Neural progenitor cell (in vitro differentiated cells): ENCODE measurements at regions not wholly inside any gene's neighbourhood (a gene's known extent, or its start where the extent isn't known, plus 50 kb on each side); places are given as distances from the start of the nearest gene placed in this dataset.

Experiments
- EZH2 ChIP-seq: fragments of 200-600 bp; sonication (generic); IDR thresholded peaks from 2 replicates; pipeline ENCODE4 v1.6.1; 2017; ENCODE audit warnings: antibody characterized with exemption, mild to moderate bottlenecking, moderate library complexity
- EZH2phosphoT487 ChIP-seq: fragments of 200-600 bp; sonication (generic); IDR thresholded peaks from 2 replicates; pipeline ENCODE4 v1.6.1; 2017; ENCODE audit warnings: antibody characterized with exemption
- TF ChIP-seq, protein P1 (sequence below): fragments of 200-600 bp; sonication (generic); IDR thresholded peaks from 2 replicates; pipeline ENCODE4 v1.5.1; 2017; ENCODE audit warnings: antibody characterized with exemption, mild to moderate bottlenecking

DNA sequence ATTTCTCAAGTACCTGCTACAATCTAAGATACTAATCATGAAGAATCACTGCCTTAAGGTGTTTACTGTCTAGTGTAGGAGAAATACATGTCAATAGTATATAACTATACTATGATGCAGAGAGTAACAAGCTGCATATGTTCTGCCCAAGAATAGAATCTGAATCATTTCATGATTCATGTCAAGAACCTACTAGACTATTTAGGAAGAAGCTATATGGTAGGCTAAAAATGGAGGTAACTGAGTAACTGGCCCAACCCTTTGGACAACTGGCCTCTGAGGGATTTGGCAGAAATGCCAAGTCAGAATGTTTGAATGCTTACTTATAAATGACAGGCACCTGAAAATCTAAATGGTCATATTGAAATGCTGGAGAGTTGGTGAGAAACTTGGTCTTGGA, 59.9 kb upstream of the DGKG start:
- TF ChIP-seq, protein P1, sequence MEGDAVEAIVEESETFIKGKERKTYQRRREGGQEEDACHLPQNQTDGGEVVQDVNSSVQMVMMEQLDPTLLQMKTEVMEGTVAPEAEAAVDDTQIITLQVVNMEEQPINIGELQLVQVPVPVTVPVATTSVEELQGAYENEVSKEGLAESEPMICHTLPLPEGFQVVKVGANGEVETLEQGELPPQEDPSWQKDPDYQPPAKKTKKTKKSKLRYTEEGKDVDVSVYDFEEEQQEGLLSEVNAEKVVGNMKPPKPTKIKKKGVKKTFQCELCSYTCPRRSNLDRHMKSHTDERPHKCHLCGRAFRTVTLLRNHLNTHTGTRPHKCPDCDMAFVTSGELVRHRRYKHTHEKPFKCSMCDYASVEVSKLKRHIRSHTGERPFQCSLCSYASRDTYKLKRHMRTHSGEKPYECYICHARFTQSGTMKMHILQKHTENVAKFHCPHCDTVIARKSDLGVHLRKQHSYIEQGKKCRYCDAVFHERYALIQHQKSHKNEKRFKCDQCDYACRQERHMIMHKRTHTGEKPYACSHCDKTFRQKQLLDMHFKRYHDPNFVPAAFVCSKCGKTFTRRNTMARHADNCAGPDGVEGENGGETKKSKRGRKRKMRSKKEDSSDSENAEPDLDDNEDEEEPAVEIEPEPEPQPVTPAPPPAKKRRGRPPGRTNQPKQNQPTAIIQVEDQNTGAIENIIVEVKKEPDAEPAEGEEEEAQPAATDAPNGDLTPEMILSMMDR, result no peak
- TF ChIP-seq EZH2, result no peak
- TF ChIP-seq EZH2phosphoT487, result no peak
